Lower lobe of right lung (tissue), 2 donors: ENCODE measurements at regions not wholly inside any gene's neighbourhood (a gene's known extent, or its start where the extent isn't known, plus 50 kb on each side); places are given as distances from the start of the nearest gene placed in this dataset.

Experiments used
- ATAC-seq, 2 donors: fragments of 200-7000 bp; cut with Tn5 transposase; one replicate each; pipeline ENCODE4 v1.9.1; 2020 to 2022; ENCODE audit warnings: mild to moderate bottlenecking in 2 of 2, moderate library complexity in 2 of 2
- DNase-seq: peaks from one replicate; pipeline ENCODE4 v3.0.0-alpha.2; 2020
- H3K27ac ChIP-seq: fragments of 200-600 bp; one replicate; pipeline ENCODE4 v1.8.0; 2022
- H3K27me3 ChIP-seq: fragments of 200-600 bp; one replicate; pipeline ENCODE4 v1.8.0; 2022; ENCODE audit warnings: low read depth
- H3K36me3 ChIP-seq: fragments of 200-600 bp; one replicate; pipeline ENCODE4 v1.8.0; 2022; ENCODE audit warnings: mild to moderate bottlenecking
- H3K4me1 ChIP-seq: fragments of 200-600 bp; one replicate; pipeline ENCODE4 v1.8.0; 2022
- H3K4me3 ChIP-seq: fragments of 200-600 bp; one replicate; pipeline ENCODE4 v1.8.0; 2022; ENCODE audit warnings: mild to moderate bottlenecking
- H3K9me3 ChIP-seq: fragments of 200-600 bp; one replicate; pipeline ENCODE4 v1.8.0; 2022
- intact Hi-C: fragments of 100-400 bp; cut with DNase I; formaldehyde crosslinking; loops from one replicate; pipeline ENCODE4 v1.11.0; 2022
- TF ChIP-seq, protein P1 (sequence below): fragments of 200-600 bp; IDR thresholded peaks from one replicate; pipeline ENCODE4 v1.8.0; 2022; ENCODE audit warnings: antibody characterized with exemption, mild to moderate bottlenecking
- donor health status: DM: no; HTN: yes; CAD: no; lungs with severe emphysema.

DNA sequence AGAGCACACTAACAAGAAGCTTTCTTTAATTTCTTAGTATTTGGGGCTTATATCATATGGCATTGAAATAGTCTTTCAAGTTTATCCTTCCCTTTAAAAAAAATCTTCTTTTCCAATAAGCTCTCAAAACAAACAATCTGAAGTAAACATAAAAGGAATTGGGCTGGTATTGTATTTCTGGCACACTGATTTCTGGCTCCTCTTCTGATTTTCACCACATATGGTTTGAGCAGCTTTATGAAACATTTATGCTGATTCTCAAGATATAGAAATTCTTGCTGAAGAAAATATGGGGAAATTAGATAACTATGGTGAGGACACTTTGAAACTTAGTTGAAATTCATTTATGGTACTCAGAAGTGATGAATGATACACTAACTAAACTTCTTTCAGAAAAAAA is 467.2 kb downstream of the TFAP2B start:
- Histone ChIP-seq H3K9me3 (no peaks in the 10 kb centered on the region), H3K36me3 (no peaks in the 10 kb centered on the region), H3K27me3 (no peaks in the 10 kb centered on the region), H3K4me3 (no peak overlapping the region), H3K27ac (no peak overlapping the region), H3K4me1 (no peaks in the 10 kb centered on the region)
- no peak for ATAC-seq
- TF ChIP-seq, protein P1, sequence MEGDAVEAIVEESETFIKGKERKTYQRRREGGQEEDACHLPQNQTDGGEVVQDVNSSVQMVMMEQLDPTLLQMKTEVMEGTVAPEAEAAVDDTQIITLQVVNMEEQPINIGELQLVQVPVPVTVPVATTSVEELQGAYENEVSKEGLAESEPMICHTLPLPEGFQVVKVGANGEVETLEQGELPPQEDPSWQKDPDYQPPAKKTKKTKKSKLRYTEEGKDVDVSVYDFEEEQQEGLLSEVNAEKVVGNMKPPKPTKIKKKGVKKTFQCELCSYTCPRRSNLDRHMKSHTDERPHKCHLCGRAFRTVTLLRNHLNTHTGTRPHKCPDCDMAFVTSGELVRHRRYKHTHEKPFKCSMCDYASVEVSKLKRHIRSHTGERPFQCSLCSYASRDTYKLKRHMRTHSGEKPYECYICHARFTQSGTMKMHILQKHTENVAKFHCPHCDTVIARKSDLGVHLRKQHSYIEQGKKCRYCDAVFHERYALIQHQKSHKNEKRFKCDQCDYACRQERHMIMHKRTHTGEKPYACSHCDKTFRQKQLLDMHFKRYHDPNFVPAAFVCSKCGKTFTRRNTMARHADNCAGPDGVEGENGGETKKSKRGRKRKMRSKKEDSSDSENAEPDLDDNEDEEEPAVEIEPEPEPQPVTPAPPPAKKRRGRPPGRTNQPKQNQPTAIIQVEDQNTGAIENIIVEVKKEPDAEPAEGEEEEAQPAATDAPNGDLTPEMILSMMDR: no peak
- no peak for DNase-seq
- intact Hi-C loops: no loop called here

DNA sequence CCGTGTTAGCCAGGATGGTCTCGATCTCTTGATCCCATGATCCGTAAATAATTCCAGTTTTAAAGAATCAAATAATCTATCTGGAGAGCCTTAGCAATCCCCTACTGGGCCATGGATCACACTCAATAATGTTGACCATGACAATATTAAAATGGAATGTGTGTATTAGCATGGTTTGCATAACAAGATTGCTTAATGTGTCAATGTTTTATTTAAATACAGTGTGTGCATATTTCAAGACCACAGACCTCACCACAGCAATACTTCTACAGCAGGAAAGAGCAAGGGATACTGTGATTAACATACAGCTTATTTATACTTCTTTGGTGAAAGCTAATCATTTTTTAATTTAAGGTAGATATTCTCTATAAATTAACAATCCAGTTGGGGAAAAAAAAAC is 470.4 kb downstream of the TFAP2B start:
- Histone ChIP-seq H3K9me3 (no peaks in the 10 kb centered on the region), H3K4me1 (no peaks in the 10 kb centered on the region), H3K36me3 (no peaks in the 10 kb centered on the region), H3K4me3 (no peak overlapping the region), H3K27ac (no peak overlapping the region), H3K27me3 (no peaks in the 10 kb centered on the region)
- no peak for DNase-seq
- TF ChIP-seq, protein P1: no peak
- intact Hi-C loops: no loop called here
- no peak for ATAC-seq

DNA sequence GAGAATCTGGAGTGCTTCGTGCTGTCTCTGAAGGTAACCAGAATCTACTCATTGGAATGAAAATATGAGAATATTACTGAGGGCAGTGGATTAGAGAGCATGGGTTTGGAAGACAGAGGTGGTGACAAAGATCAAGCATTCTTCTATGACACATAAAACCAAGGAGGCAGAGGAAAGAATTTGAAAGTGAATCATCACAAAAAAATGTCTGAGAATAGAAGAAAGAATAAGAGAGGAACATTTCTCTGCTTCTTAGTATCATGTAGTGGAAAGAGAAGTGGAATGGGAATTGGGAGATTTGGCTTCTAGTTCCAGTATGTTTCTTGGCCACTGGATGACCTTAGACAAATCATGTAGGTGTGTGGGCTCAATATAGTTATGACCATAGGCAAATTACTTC is 474.0 kb downstream of the TFAP2B start:
- no peaks in the 10 kb centered on the region for H3K4me1 ChIP-seq
- TF ChIP-seq, protein P1: no peak
- no peak overlapping the region for H3K27ac ChIP-seq
- DNase-seq (no peak), ATAC-seq (no peak)
- no peaks in the 10 kb centered on the region for H3K27me3 ChIP-seq
- H3K9me3 ChIP-seq: no peaks in the 10 kb centered on the region
- H3K4me3 ChIP-seq: no peak overlapping the region
- no peaks in the 10 kb centered on the region for H3K36me3 ChIP-seq
- intact Hi-C loops: no loop called here

DNA sequence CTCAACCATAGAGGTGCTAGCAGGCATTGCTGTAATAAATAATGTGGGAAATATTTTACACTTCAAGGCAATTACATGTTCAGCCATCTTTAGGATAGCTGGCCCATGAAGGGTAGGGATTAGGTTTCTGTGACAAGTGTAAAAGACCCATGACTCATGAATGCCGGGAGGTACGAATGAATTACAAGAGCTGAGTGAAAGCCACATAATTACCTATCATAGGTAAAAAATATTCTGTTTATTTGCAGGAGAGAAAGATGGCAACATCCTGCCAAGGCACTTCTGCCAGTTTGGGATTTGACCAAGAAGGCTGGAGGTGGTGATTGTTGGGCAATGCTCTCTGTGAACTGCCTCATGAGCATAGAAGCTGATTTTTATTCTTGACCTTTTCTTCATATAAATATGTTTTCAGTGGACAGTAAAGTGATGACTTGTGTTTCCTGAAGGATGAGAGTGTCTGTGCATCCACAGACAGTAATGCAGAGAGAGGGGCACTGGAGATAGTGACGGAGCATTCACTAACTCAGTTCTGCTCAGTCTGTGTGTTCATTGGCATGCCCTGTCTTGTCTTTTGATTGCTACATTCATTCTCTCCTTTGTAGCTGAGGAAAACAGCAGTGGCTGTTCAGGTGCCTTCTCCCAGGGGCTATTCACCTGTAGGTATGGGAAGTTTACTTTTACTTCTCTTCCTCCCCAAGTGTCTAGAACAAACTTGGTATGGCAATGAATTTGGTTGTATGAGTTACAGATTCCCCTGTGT is 481.1 kb downstream of the TFAP2B start:
- Histone ChIP-seq H3K27me3 (no peaks in the 10 kb centered on the region), H3K27ac (no peak overlapping the region), H3K4me3 (no peak overlapping the region), H3K36me3 (no peaks in the 10 kb centered on the region), H3K9me3 (no peaks in the 10 kb centered on the region), H3K4me1 (no peaks in the 10 kb centered on the region)
- DNase-seq (no peak), ATAC-seq (no peak)
- intact Hi-C loops: no loop called here
- TF ChIP-seq, protein P1: no peak

DNA sequence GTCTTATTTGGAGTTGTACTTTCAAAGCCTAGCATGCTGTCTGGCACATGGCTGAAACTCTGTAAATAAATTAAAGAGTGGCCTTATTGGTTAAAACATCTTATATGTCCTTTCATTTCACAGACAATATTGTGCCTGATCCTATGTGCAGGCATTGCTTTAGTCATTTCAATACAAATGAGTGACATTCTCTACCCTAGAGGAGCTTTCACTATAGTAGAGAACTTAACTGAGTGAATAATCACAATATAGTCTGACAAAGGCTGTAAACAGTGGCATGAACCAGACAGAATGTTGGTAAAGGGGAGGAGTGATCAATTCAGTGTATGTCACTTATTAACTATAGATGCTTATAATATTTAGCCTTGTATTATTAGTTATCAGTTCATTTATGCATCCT is 481.8 kb downstream of the TFAP2B start:
- intact Hi-C loops: no loop called here

More for the DNA sequence above, 481.8 kb downstream of the TFAP2B start:
- Histone ChIP-seq H3K9me3 (no peaks in the 10 kb centered on the region), H3K27me3 (no peaks in the 10 kb centered on the region), H3K36me3 (no peaks in the 10 kb centered on the region), H3K4me1 (no peaks in the 10 kb centered on the region), H3K27ac (no peak overlapping the region), H3K4me3 (no peak overlapping the region)
- DNase-seq (no peak), ATAC-seq (no peak)
- TF ChIP-seq, protein P1: no peak
